GM12892 (cell line): ENCODE measurements at regions not wholly inside any gene's neighbourhood (a gene's known extent, or its start where the extent isn't known, plus 50 kb on each side); places are given as distances from the start of the nearest gene placed in this dataset.

Experiments
- DNase-seq: peaks from one replicate; pipeline ENCODE4 v3.0.0; 2011; ENCODE audit not compliant: insufficient read length
- FAIRE-seq: peaks from 2 replicates; lab custom pipeline; 2011; peaks lifted over from hg19 to GRCh38; lab: Jason Lieb, UNC
- POLR2A ChIP-seq: IDR thresholded peaks from 2 replicates; pipeline ENCODE4 v1.6.1; 2011; ENCODE audit warnings: low read depth, low read length, control low read depth
- POLR2AphosphoS5 ChIP-seq: IDR thresholded peaks from 2 replicates; pipeline ENCODE4 v1.6.1; 2011; ENCODE audit warnings: low read depth, low read length, control low read depth
- TAF1 ChIP-seq: IDR thresholded peaks from 2 replicates; pipeline ENCODE4 v1.6.1; 2011; ENCODE audit warnings: low read depth, mild to moderate bottlenecking, control low read depth, low read length, borderline replicate concordance

DNA sequence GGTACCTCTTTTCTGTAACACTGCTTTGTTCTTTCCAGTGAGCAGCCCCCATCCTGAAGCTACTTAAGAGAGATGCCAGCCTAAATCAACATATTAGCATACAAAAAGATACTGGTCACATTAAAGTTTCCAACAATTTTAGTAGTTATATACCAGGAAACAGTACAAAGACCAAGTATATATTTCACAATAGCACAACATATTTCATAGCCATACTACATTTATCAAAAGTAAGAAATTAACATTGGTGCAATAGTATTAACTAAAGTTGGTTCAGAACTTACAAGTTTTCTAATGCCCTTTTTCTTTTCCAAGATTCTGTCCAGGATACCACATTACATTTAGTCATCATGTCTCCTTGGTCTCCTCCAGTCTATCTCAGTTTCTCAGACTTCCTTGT is 641.0 kb upstream of the GJE1 start:
- FAIRE-seq (no peak), DNase-seq (no peak)
- TF ChIP-seq TAF1: no peak
- TF ChIP-seq POLR2A: no peak
- no peak for TF ChIP-seq POLR2AphosphoS5

- TF ChIP-seq POLR2AphosphoS5 (no peak), TAF1 (no peak), POLR2A (no peak)
- DNase-seq (no peak), FAIRE-seq (no peak)
Observed at GRCh38 chr6:141490982-141491381, 641.7 kb upstream of the GJE1 start.

GRCh38 chr6:141488488-141488887 is 644.2 kb upstream of the GJE1 start:
- TF ChIP-seq POLR2A (no peak), TAF1 (no peak), POLR2AphosphoS5 (no peak)
- peak; percentile 64 for FAIRE-seq
- no peak for DNase-seq

GRCh38 chr6:141486942-141487341 is 645.8 kb upstream of the GJE1 start:
- TF ChIP-seq POLR2A: no peak
- TF ChIP-seq POLR2AphosphoS5: no peak
- no peak for TF ChIP-seq TAF1
- DNase-seq (no peak), FAIRE-seq (no peak)

- TF ChIP-seq POLR2AphosphoS5 (no peak), POLR2A (no peak), TAF1 (no peak)
- FAIRE-seq (peak; percentile 50), DNase-seq (no peak)
Observed at GRCh38 chr6:141484711-141485110, 648.0 kb upstream of the GJE1 start.

DNA sequence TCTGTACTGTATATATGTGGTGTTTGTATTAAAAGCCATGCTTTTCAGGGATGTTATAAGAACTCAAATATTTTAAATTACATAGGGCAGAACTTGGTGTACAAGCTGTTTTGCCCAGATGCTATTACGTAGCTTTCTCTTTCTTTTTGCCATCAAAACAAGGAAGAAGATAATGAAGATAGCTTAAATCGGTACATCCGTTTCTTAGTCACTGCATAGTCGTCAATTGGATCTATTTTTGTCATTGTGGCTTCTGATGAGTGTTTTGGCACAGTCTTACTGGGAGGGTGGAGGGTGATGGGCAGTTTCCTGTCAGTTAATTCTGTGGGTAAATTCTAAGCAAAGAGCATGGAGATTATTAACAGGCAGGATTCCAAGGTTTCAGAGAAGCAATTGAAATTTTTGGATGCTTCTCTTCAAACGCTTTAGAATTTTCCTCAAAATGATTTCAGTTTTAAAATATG is 649.1 kb upstream of the GJE1 start:
- no peak for TF ChIP-seq POLR2AphosphoS5
- no peak for TF ChIP-seq TAF1
- no peak for TF ChIP-seq POLR2A
- peak; percentile 91 for FAIRE-seq
- no peak for DNase-seq

- FAIRE-seq: no peak
Observed at GRCh38 chr6:141482796-141483597, 649.7 kb upstream of the GJE1 start.

GRCh38 chr6:141475259-141475658 is 657.5 kb upstream of the GJE1 start:
- DNase-seq (no peak), FAIRE-seq (no peak)
- TF ChIP-seq POLR2AphosphoS5 (no peak), POLR2A (no peak), TAF1 (no peak)

More at GRCh38 chr6:141482796-141483597, 649.7 kb upstream of the GJE1 start:
- no peak for TF ChIP-seq POLR2A
- no peak for TF ChIP-seq POLR2AphosphoS5
- no peak for TF ChIP-seq TAF1
- DNase-seq: no peak

DNA sequence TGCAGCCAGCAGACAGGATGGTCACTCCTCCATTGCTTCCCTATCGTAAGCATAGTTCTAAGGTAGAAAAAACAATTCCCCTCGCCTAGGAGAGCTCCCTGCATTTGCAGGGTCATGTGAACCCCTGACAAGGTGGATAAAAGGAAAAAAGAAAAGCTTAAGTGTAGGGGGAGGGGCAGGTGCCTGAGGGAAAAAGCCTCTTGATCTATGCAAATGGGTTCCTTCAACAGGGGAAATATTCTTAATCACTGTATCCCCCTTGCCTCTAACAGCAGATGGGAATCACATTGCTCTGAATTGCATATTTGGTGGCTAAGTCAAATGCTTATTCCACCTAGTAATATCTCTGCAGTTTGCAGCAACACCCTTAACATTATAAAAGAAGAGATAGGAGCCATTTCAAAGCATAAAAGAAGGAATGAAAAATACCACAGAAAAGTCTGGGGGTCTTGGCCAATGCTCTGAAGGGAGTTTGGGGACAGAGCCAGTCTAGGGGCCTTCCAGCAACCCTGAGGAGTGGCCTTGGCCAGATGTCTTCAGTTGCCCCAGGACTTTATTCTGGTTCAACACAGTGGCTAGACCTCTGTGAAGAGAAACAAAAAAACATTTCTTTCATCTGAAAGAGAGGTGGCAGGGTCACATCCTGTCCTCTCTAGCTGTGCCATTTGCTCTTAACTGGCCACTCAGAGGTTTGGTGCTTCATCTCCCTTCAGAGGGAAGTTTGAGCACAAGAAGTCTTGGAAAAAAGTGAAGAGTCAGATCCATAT is 660.4 kb upstream of the GJE1 start:
- no peak for FAIRE-seq
- no peak for DNase-seq
- no peak for TF ChIP-seq POLR2AphosphoS5
- no peak for TF ChIP-seq TAF1
- TF ChIP-seq POLR2A: no peak

- TF ChIP-seq POLR2A (no peak), POLR2AphosphoS5 (no peak), TAF1 (no peak)
- FAIRE-seq (no peak), DNase-seq (no peak)
Observed at GRCh38 chr6:141470810-141471209, 661.9 kb upstream of the GJE1 start.

GRCh38 chr6:141467881-141468280 is 664.8 kb upstream of the GJE1 start:
- TF ChIP-seq TAF1 (no peak), POLR2A (no peak), POLR2AphosphoS5 (no peak)
- FAIRE-seq (no peak), DNase-seq (no peak)

- FAIRE-seq (no peak), DNase-seq (no peak)
- TF ChIP-seq POLR2AphosphoS5 (no peak), TAF1 (no peak), POLR2A (no peak)
Observed at GRCh38 chr6:141467041-141467440, 665.7 kb upstream of the GJE1 start.

DNA sequence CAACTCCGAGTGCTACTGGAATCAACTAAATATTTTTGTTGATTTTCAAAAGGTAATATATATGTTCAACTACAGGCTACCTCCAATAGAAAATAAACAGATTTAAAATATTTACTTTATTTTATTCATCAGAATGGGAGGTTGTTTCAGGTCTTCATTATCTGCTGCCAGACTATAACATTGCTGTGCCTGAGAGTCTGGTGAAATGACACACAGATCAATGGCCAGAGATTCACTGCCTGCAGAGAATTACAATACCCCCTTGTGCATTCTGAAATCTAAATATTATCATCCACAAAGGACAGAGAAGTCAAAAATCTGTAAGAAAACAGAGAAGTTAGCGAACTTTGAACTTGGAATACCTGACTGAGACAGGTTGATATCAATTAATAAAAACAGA is 667.8 kb upstream of the GJE1 start:
- TF ChIP-seq TAF1: no peak
- TF ChIP-seq POLR2AphosphoS5: no peak
- TF ChIP-seq POLR2A: no peak
- DNase-seq (no peak), FAIRE-seq (no peak)
